GM12878 (cell line): ENCODE measurements at regions not wholly inside any gene's neighbourhood (a gene's known extent, or its start where the extent isn't known, plus 50 kb on each side); places are given as distances from the start of the nearest gene placed in this dataset.

ENCODE experiments used
- ATAC-seq: fragments of 200-7000 bp; cut with Tn5 transposase; 3 replicates; pipeline ENCODE4 v1.9.1; 2020; ENCODE audit warnings: mild to moderate bottlenecking, moderate library complexity
- BruUV-seq: library from RNA; stranded (reverse); fragments of 400-500 nt; replicated peaks from 2 replicates; lab custom pipeline; 2021; lab: Mats Ljungman, UMichigan
- CTCF ChIA-PET: fragments of 300-600 bp; sonication (Branson Sonifier 250); formaldehyde crosslinking; extraction: SDS; loops from one replicate; lab custom pipeline; 2021; ENCODE audit warnings: inconsistent platforms; lab: Yijun Ruan, JAX
- POLR2A ChIA-PET: fragments of 350-600 bp; formaldehyde crosslinking; extraction: SDS; loops from one replicate; lab custom pipeline; 2021; ENCODE audit warnings: inconsistent platforms; lab: Charles Lee
- RAD21 ChIA-PET: fragments of 300-600 bp; sonication (Branson Sonifier 250); formaldehyde crosslinking; loops from one replicate; lab custom pipeline; 2023; ENCODE audit warnings: antibody characterized with exemption; ENCODE audit not compliant: unreplicated experiment; lab: Charles Lee
- SMC1A ChIA-PET: fragments of 300-600 bp; sonication (Branson Sonifier 250); formaldehyde crosslinking; loops from one replicate; lab custom pipeline; 2023; ENCODE audit not compliant: unreplicated experiment, uncharacterized antibody; lab: Charles Lee
- DNase-seq: peaks from one replicate; pipeline ENCODE4 v3.0.0-alpha.2; 2011; ENCODE audit warnings: low read depth, low spot score
- FAIRE-seq: peaks from 3 replicates; lab custom pipeline; 2011; peaks lifted over from hg19 to GRCh38; lab: Jason Lieb, UNC
- H2AFZ ChIP-seq: 2 replicates; pipeline ENCODE4 v1.6.0; 2011; ENCODE audit warnings: low read depth, low read length, control low read depth; ENCODE audit not compliant: control insufficient read depth
- H3K27ac ChIP-seq: 2 replicates; pipeline ENCODE4 v1.5.1; 2011; ENCODE audit warnings: control low read depth; ENCODE audit not compliant: control insufficient read depth, insufficient read depth
- H3K27me3 ChIP-seq, 2 experiments: replicated peaks in 1 of 2; 2 replicates each; pipeline versions ENCODE4 v1.6.0 to v1.6.1; 2011; ENCODE audit warnings: low read length in 1 of 2; ENCODE audit not compliant: control insufficient read depth in 2 of 2, insufficient read depth in 2 of 2
- H3K36me3 ChIP-seq, 2 experiments: 2 replicates each; pipeline ENCODE4 v1.5.1; 2011; ENCODE audit warnings: low read length in 1 of 2; ENCODE audit not compliant: control insufficient read depth in 2 of 2, insufficient read depth in 2 of 2
- H3K4me1 ChIP-seq: 2 replicates; pipeline ENCODE4 v1.6.1; 2011; ENCODE audit warnings: mild to moderate bottlenecking, low read length, moderate library complexity, mixed read lengths; ENCODE audit not compliant: control insufficient read depth, insufficient read depth
- H3K4me2 ChIP-seq: 2 replicates; pipeline ENCODE4 v1.6.0; 2011; ENCODE audit warnings: control low read depth; ENCODE audit not compliant: control insufficient read depth, insufficient read depth
- H3K4me3 ChIP-seq: fragments of 200-600 bp; sonication (generic); 2 replicates; pipeline ENCODE4 v1.5.1; 2016
- H3K79me2 ChIP-seq: 2 replicates; pipeline ENCODE4 v1.6.0; 2011; ENCODE audit warnings: low read length; ENCODE audit not compliant: control insufficient read depth, insufficient read depth
- H3K9ac ChIP-seq: 2 replicates; pipeline ENCODE4 v1.8.0; 2011; ENCODE audit warnings: low read length, control low read depth, mixed read lengths; ENCODE audit not compliant: control insufficient read depth, insufficient read depth
- H3K9me3 ChIP-seq: replicated peaks from 3 replicates; pipeline ENCODE4 v1.5.1; 2011; ENCODE audit warnings: mild to moderate bottlenecking, low read length; ENCODE audit not compliant: control insufficient read depth, insufficient read depth
- H4K20me1 ChIP-seq: 2 replicates; pipeline ENCODE4 v1.6.0; 2011; ENCODE audit not compliant: control insufficient read depth, insufficient read depth
- BMI1 ChIP-seq: fragments of 450-650 bp; IDR thresholded peaks from 2 replicates; pipeline ENCODE4 v1.6.1; 2016; ENCODE audit warnings: mild to moderate bottlenecking, moderate library complexity, borderline replicate concordance
- CBFB ChIP-seq: IDR thresholded peaks from 2 replicates; pipeline ENCODE4 v1.6.1; 2016; ENCODE audit warnings: antibody characterized with exemption, low read depth
- CREM ChIP-seq: IDR thresholded peaks from 2 replicates; pipeline ENCODE4 v1.6.1; 2014; ENCODE audit warnings: antibody characterized with exemption, low read depth
- EGR1 ChIP-seq, 2 experiments: IDR thresholded peaks; 1 replicate in 1 of 2; 2 replicates in 1 of 2; pipeline ENCODE4 v1.6.1; 2011 to 2012; ENCODE audit warnings: low read depth in 2 of 2, low read length in 2 of 2, borderline replicate concordance in 1 of 2, mild to moderate bottlenecking in 1 of 2, moderate library complexity in 1 of 2
- ESRRA ChIP-seq: IDR thresholded peaks from 2 replicates; pipeline ENCODE4 v1.6.1; 2012; ENCODE audit warnings: mild to moderate bottlenecking, low read length, improper control_type of control experiment
- ETV6 ChIP-seq, 2 experiments: fragments of 450-650 bp in 1 of 2; IDR thresholded peaks in 1 of 2; conservative IDR thresholded peaks in 1 of 2; 2 replicates each; pipeline ENCODE4 v1.6.1; 2014; ENCODE audit warnings: antibody characterized with exemption in 1 of 2, borderline replicate concordance in 1 of 2, low read depth in 1 of 2, mild to moderate bottlenecking in 1 of 2, moderate library complexity in 1 of 2
- HSF1 ChIP-seq: fragments of 150-350 bp; IDR thresholded peaks from 2 replicates; pipeline ENCODE4 v1.6.1; 2014; ENCODE audit warnings: mild to moderate bottlenecking, low read depth, low read length
- IRF5 ChIP-seq: fragments of 450-650 bp; IDR thresholded peaks from 2 replicates; pipeline ENCODE4 v1.6.1; 2017; ENCODE audit warnings: borderline replicate concordance
- POU2F2 ChIP-seq: IDR thresholded peaks from 3 replicates; pipeline ENCODE4 v1.6.1; 2011; ENCODE audit warnings: low read depth, mild to moderate bottlenecking, low read length, borderline replicate concordance
- RCOR1 ChIP-seq: conservative IDR thresholded peaks from 2 replicates; pipeline ENCODE4 v1.6.1; 2012; ENCODE audit warnings: low read depth, low read length, improper control_type of control experiment
- SMAD5 ChIP-seq: IDR thresholded peaks from 2 replicates; pipeline ENCODE4 v1.6.1; 2016; ENCODE audit warnings: antibody characterized with exemption, low read depth
- STAT3 ChIP-seq: IDR thresholded peaks from 2 replicates; pipeline ENCODE4 v1.6.1; 2011; ENCODE audit warnings: low read depth, low read length, improper control_type of control experiment
- TBL1XR1 ChIP-seq: IDR thresholded peaks from 2 replicates; pipeline ENCODE4 v1.6.1; 2012; ENCODE audit warnings: low read depth, low read length, improper control_type of control experiment
- TCF12 ChIP-seq: IDR thresholded peaks from 2 replicates; pipeline ENCODE4 v1.6.1; 2011; ENCODE audit warnings: low read depth, mild to moderate bottlenecking, low read length
- ZBTB33 ChIP-seq: fragments of 450-650 bp; IDR thresholded peaks from 2 replicates; pipeline ENCODE4 v1.6.1; 2017; ENCODE audit warnings: mild to moderate bottlenecking
- ZNF384 ChIP-seq: IDR thresholded peaks from 2 replicates; pipeline ENCODE4 v1.6.1; 2012; ENCODE audit warnings: low read depth, mild to moderate bottlenecking, low read length, improper control_type of control experiment, borderline replicate concordance
- ZNF687 ChIP-seq: fragments of 450-650 bp; IDR thresholded peaks from 2 replicates; pipeline ENCODE4 v1.6.1; 2017; ENCODE audit warnings: mild to moderate bottlenecking, moderate library complexity
- WGBS: methylation state at CpG from one replicate; pipeline ENCODE4 v1.1.6; 2016; ENCODE audit warnings: low lambda C conversion rate; ENCODE audit not compliant: insufficient replicate concordance, insufficient coverage; ENCODE audit errors: missing lambda C conversion rate; 5-methylcytosine and 5-hydroxymethylcytosine counted together
- in situ Hi-C: fragments of 300-500 bp; cut with MboI; formaldehyde crosslinking; loops from 9 replicates; pipeline ENCODE4 v1.14.3; 2018; ENCODE audit warnings: mixed read lengths
- intact Hi-C: fragments of 100-400 bp; cut with micrococcal nuclease; formaldehyde crosslinking; loops from one replicate; pipeline ENCODE4 v1.14.2; 2022; ENCODE audit not compliant: unreplicated experiment

- Histone ChIP-seq H3K27ac (no peak overlapping the region), H2AFZ (no peak overlapping the region), H3K4me2 (no peak overlapping the region), H3K9ac (no peak overlapping the region), H3K9me3 (no peaks in the 10 kb centered on the region), H4K20me1 (no peaks in the 10 kb centered on the region), H3K4me3 (no peak overlapping the region), H3K27me3 (no peaks in the 10 kb centered on the region), H3K79me2 (no peaks in the 10 kb centered on the region), H3K4me1 (no peaks in the 10 kb centered on the region), H3K36me3 (no peaks in the 10 kb centered on the region)
- ChIA-PET SMC1A (interaction anchor here (2.4 kb wide), 1 partner anchor 109 kb away, joined by 12 read pairs; no protein-coding TSS in a partner anchor), POLR2A (no interaction called here), CTCF (no interaction called here), RAD21 (no interaction called here)
- ATAC-seq, result no peak
- WGBS, result 0% methylated on average over 2 of the region's 2 CpGs
- in situ Hi-C loops (no loop called here), intact Hi-C loops (loop anchor here (10.0 kb wide), 1 partner anchor 387 kb away; no protein-coding TSS in a partner anchor)
- no peak for FAIRE-seq
- no peak for DNase-seq
- no TSS peak for BruUV-seq
- TF ChIP-seq CREM (no peak), ESRRA (no peak), ETV6 (conservative IDR thresholded peaks at IDR 0.05 in 1 of 2, IDR thresholded peaks at IDR 0.05 in 1 of 2; ENCODE audit: borderline replicate concordance in 1 of 2, low read depth in 1 of 2) (no peak), ZNF687 (no peak), SMAD5 (no peak), TBL1XR1 (no peak), BMI1 (no peak), ZNF384 (no peak), CBFB (no peak), IRF5 (no peak), ZBTB33 (no peak), POU2F2 (no peak), HSF1 (no peak), RCOR1 (no peak), STAT3 (no peak), TCF12 (no peak), EGR1 (IDR thresholded peaks at IDR 0.05; ENCODE audit: borderline replicate concordance in 1 of 2, low read depth in 2 of 2, low read length in 2 of 2) (no peak)
These were observed 329.9 kb upstream of the SLC7A11 start for GRCh38 chr4:138572007-138572406.
